ENCODE measurements at regions not wholly inside any gene's neighbourhood (a gene's known extent, or its start where the extent isn't known, plus 50 kb on each side); places are given as distances from the start of the nearest gene placed in this dataset.
"Not testable (repeated sequence)": the region's sequence is repeated elsewhere in the genome, so short reads cannot be mapped to it uniquely, and the experiment has no call there.

- DNase-seq (ENCODE audit: low read depth): no peak
Measured at GRCh38 chr3:82618594-82618993, 857.1 kb upstream of the GBE1 start.

- peak; percentile 42 for DNase-seq (ENCODE audit: low read depth)
Measured at GRCh38 chr3:82610236-82610635, 848.8 kb upstream of the GBE1 start.

GRCh38 chr3:82607391-82607790, 845.9 kb upstream of the GBE1 start:
- DNase-seq (ENCODE audit: low read depth): no peak

GRCh38 chr3:82596805-82597204, 835.4 kb upstream of the GBE1 start:
- DNase-seq (ENCODE audit: low read depth): no peak

- DNase-seq (ENCODE audit: low read depth): no peak
Measured at GRCh38 chr3:82595530-82595929, 834.1 kb upstream of the GBE1 start.

- peak; percentile 0 for DNase-seq (ENCODE audit: low read depth)
Measured at GRCh38 chr3:82587174-82587573, 825.7 kb upstream of the GBE1 start.

- DNase-seq (ENCODE audit: low read depth): no peak
Measured at GRCh38 chr3:82586414-82586813, 825.0 kb upstream of the GBE1 start.

GRCh38 chr3:82586002-82586401, 824.6 kb upstream of the GBE1 start:
- not testable (repeated sequence) for DNase-seq (ENCODE audit: low read depth)

- DNase-seq (ENCODE audit: low read depth): not testable (repeated sequence)
Measured at GRCh38 chr3:82585591-82585990, 824.1 kb upstream of the GBE1 start.

GRCh38 chr3:82584861-82585260, 823.4 kb upstream of the GBE1 start:
- not testable (repeated sequence) for DNase-seq (ENCODE audit: low read depth)

- not testable (repeated sequence) for DNase-seq (ENCODE audit: low read depth)
Measured at GRCh38 chr3:82584415-82584814, 823.0 kb upstream of the GBE1 start.

- DNase-seq (ENCODE audit: low read depth): no peak
Measured at GRCh38 chr3:82581350-82581749, 819.9 kb upstream of the GBE1 start.

- no peak for DNase-seq (ENCODE audit: low read depth)
Measured at GRCh38 chr3:82572721-82573120, 811.3 kb upstream of the GBE1 start.

GRCh38 chr3:82568776-82569338, 807.4 kb upstream of the GBE1 start:
- no peak for DNase-seq (ENCODE audit: low read depth)

- DNase-seq (ENCODE audit: low read depth): no peak
Measured at GRCh38 chr3:82567029-82567600, 805.7 kb upstream of the GBE1 start.

GRCh38 chr3:82562896-82563295, 801.5 kb upstream of the GBE1 start:
- DNase-seq (ENCODE audit: low read depth): no peak

GRCh38 chr3:82561784-82562183, 800.3 kb upstream of the GBE1 start:
- no peak for DNase-seq (ENCODE audit: low read depth)

- no peak for DNase-seq (ENCODE audit: low read depth)
Measured at GRCh38 chr3:82558081-82558480, 796.6 kb upstream of the GBE1 start.

GRCh38 chr3:82556113-82556512, 794.7 kb upstream of the GBE1 start:
- no peak for DNase-seq (ENCODE audit: low read depth)

GRCh38 chr3:82542556-82542955, 781.1 kb upstream of the GBE1 start:
- DNase-seq (ENCODE audit: low read depth): not testable (repeated sequence)

- DNase-seq (ENCODE audit: low read depth): no peak
Measured at GRCh38 chr3:82521657-82522056, 760.2 kb upstream of the GBE1 start.

GRCh38 chr3:82520846-82521245, 759.4 kb upstream of the GBE1 start:
- DNase-seq (ENCODE audit: low read depth): no peak

- DNase-seq (ENCODE audit: low read depth): no peak
Measured at GRCh38 chr3:82509951-82510603, 748.6 kb upstream of the GBE1 start.
